ENCODE measurements at regions not wholly inside any gene's neighbourhood (a gene's known extent, or its start where the extent isn't known, plus 50 kb on each side); places are given as distances from the start of the nearest gene placed in this dataset.

DNA sequence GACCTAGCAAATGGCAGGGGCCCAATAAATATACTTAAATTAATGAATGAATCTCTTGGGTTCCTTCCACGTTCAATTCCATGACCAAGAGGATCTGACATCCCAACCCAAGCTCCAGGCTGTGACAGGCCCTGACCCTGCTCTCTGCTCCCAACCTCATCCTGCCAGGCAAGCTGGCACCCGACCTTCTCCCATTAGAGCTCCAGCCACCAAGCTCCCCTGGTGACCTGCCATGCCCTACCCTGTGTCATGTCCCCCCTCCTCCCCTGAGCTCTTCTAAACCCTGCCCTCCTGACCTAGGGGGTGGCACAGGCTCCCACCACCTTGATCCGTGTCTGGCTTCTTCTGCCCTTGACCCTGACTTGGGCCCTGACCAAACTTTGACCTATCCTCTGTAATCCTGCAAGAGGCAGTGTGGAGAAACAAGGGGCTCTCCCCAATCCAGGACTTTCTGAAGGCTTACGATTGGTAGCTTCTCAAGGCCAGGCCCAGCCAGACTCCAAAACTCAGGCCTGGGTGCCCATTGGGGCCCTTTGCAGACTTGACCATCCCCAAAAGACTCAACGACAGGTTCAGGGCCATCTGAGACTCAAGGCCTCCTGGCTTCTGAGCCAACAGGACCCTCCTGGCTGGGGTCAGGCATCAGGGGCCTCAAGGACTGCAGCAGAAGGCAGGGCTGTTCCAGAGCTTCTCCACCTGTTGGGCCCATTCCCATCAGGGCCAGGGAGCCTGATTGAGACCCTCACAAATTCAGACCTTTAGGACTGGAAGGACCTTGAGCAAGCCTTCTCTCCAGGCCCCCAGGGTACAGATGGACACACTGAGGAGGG lies 249.0 kb downstream of the PTPRU start:
- 69 to 75% (median 69%) methylated on average over 5 of the region's 5 CpGs for WGBS, 3 donors
- intact Hi-C loops (cut with DNase I), result no loop called here
- Histone ChIP-seq H3K36me3 (no peaks in the 10 kb centered on the region), H3K4me3 (no peak overlapping the region), H3K4me1 (ENCODE audit: insufficient read depth) (no peaks in the 10 kb centered on the region), H3K9me3 (peaks cover 0 to 4% of the 10 kb centered on the region in 2 donors), H3K27ac (no peak overlapping the region), H3K27me3 (no peaks in the 10 kb centered on the region)
- no peak for TF ChIP-seq POLR2A (IDR thresholded peaks at IDR 0.05)
- no peak for TF ChIP-seq EP300 (IDR thresholded peaks at IDR 0.05)
- no peak for TF ChIP-seq CTCF (IDR thresholded peaks at IDR 0.05)
- no peak for DNase-seq

DNA sequence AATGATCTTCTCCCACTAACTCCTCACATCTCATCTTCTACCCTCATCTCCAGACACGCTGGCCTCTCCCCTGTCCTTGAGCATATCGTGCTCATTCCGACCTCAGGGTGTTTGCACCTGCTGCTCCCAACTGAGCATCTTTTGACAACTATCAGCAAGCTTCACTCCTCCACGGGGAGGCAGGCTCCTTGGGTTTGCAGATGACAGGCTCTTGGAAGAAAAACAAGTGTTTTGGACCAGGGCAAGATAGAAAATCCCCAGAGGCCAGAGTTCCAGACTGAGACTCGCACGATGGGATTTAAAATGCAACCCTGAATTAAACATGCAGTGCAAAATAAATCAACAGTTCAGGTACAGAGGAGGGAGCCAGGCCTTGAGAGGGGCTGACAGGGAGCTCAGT lies 246.7 kb downstream of the PTPRU start:
- no peak for DNase-seq
- H3K27me3 ChIP-seq, result no peaks in the 10 kb centered on the region
- intact Hi-C loops (cut with DNase I), result no loop called here
- no peaks in the 10 kb centered on the region for H3K36me3 ChIP-seq
- H3K9me3 ChIP-seq, result peaks cover 0 to 6% of the 10 kb centered on the region in 2 donors
- 16 to 30% (median 17%) methylated on average over 6 of the region's 6 CpGs for WGBS, 3 donors
- H3K4me3 ChIP-seq, result no peak overlapping the region
- H3K4me1 ChIP-seq (ENCODE audit: insufficient read depth), result no peaks in the 10 kb centered on the region
- no peak overlapping the region for H3K27ac ChIP-seq
- no peak for TF ChIP-seq CTCF (IDR thresholded peaks at IDR 0.05)
- TF ChIP-seq POLR2A (IDR thresholded peaks at IDR 0.05), result no peak
- TF ChIP-seq EP300 (IDR thresholded peaks at IDR 0.05), result no peak

DNA sequence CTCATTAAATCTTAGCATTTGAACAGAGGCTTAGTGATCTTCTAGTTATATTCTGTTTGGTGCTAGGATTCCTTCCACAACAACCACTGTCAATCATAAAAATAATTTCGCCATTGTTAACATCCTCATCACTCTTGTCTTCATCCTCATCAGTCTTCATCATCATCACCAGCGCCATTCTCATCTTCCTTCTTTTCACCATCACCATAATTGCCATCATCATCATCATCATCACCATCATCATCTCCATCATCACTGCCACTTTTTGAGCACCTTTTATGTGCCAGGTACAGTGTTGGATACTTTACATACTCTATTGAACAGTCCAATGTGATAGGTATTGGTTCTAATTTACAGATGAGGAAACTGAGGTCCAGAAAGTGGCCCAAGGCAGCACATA lies 245.7 kb downstream of the PTPRU start:
- Histone ChIP-seq H3K27me3 (no peaks in the 10 kb centered on the region), H3K9me3 (peaks cover 0 to 6% of the 10 kb centered on the region in 2 donors), H3K4me3 (no peak overlapping the region), H3K27ac (no peak overlapping the region), H3K4me1 (ENCODE audit: insufficient read depth) (no peaks in the 10 kb centered on the region), H3K36me3 (no peaks in the 10 kb centered on the region)
- DNase-seq, result no peak
- 86 to 93% (median 87%) methylated on average over 2 of the region's 2 CpGs for WGBS, 3 donors
- no peak for TF ChIP-seq POLR2A (IDR thresholded peaks at IDR 0.05)
- TF ChIP-seq EP300 (IDR thresholded peaks at IDR 0.05), result no peak
- intact Hi-C loops (cut with DNase I), result no loop called here

- no peak for DNase-seq
- no peak for TF ChIP-seq CTCF (IDR thresholded peaks at IDR 0.05)
- TF ChIP-seq POLR2A (IDR thresholded peaks at IDR 0.05), result no peak
- no peak for TF ChIP-seq EP300 (IDR thresholded peaks at IDR 0.05)
- Histone ChIP-seq H3K27ac (no peak overlapping the region), H3K9me3 (peaks cover 0 to 6% of the 10 kb centered on the region in 2 donors), H3K4me1 (ENCODE audit: insufficient read depth) (no peaks in the 10 kb centered on the region), H3K4me3 (no peak overlapping the region), H3K36me3 (no peaks in the 10 kb centered on the region), H3K27me3 (no peaks in the 10 kb centered on the region)
- intact Hi-C loops (cut with DNase I), result no loop called here
- WGBS, 3 donors, result 68 to 80% (median 72%) methylated on average over 5 of the region's 5 CpGs
Observed at GRCh38 chr1:29481031-29481430, 244.7 kb downstream of the PTPRU start.

GRCh38 chr1:29478879-29479278 lies 242.6 kb downstream of the PTPRU start:
- TF ChIP-seq POLR2A (IDR thresholded peaks at IDR 0.05) (no peak), EP300 (IDR thresholded peaks at IDR 0.05) (no peak), CTCF (IDR thresholded peaks at IDR 0.05) (no peak)
- no peak overlapping the region for H3K27ac ChIP-seq
- DNase-seq, result no peak
- WGBS, 3 donors, result 23 to 38% (median 33%) methylated on average over 7 of the region's 7 CpGs
- H3K36me3 ChIP-seq, result no peaks in the 10 kb centered on the region
- intact Hi-C loops (cut with DNase I), result loop anchor here in 1 of 4 donors (10.0 kb wide), 1 partner anchor 234 kb away; no protein-coding TSS in a partner anchor
- H3K4me1 ChIP-seq (ENCODE audit: insufficient read depth), result no peaks in the 10 kb centered on the region
- no peak overlapping the region for H3K4me3 ChIP-seq
- H3K27me3 ChIP-seq, result no peaks in the 10 kb centered on the region
- peaks cover 0 to 6% of the 10 kb centered on the region in 2 donors for H3K9me3 ChIP-seq

Measured in ovary (tissue), 7 donors.